ENCODE measurements at regions not wholly inside any gene's neighbourhood (a gene's known extent, or its start where the extent isn't known, plus 50 kb on each side); places are given as distances from the start of the nearest gene placed in this dataset.

DNA sequence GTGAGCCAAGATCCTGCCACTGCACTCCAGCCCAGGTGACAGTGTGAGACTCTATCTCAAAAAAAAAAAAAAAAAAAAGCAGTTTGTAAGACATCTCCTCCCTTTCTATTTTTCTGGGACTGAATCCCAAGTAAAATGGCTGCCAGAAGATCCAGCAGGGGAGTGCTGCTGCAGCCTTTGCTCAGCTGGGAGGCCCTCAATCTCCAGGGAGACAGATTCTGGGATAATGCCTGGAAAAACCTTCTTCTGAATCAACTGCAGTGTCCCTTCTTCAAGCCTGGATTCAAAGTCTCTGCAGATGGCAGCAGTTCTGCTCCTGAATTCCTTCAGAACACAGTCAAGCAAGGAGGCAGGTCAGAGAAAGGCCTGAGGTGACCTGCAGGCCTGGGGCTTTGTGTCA is 191.0 kb upstream of the NRIP1 start:
- TF ChIP-seq, protein P1, sequence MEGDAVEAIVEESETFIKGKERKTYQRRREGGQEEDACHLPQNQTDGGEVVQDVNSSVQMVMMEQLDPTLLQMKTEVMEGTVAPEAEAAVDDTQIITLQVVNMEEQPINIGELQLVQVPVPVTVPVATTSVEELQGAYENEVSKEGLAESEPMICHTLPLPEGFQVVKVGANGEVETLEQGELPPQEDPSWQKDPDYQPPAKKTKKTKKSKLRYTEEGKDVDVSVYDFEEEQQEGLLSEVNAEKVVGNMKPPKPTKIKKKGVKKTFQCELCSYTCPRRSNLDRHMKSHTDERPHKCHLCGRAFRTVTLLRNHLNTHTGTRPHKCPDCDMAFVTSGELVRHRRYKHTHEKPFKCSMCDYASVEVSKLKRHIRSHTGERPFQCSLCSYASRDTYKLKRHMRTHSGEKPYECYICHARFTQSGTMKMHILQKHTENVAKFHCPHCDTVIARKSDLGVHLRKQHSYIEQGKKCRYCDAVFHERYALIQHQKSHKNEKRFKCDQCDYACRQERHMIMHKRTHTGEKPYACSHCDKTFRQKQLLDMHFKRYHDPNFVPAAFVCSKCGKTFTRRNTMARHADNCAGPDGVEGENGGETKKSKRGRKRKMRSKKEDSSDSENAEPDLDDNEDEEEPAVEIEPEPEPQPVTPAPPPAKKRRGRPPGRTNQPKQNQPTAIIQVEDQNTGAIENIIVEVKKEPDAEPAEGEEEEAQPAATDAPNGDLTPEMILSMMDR (conservative IDR thresholded peaks at IDR 0.05; ENCODE audit: low read length): no peak
- no peak for TF ChIP-seq EZH2phosphoT487 (IDR thresholded peaks at IDR 0.05; ENCODE audit: borderline replicate concordance)
